SK-N-MC (cell line): ENCODE measurements at regions not wholly inside any gene's neighbourhood (a gene's known extent, or its start where the extent isn't known, plus 50 kb on each side); places are given as distances from the start of the nearest gene placed in this dataset.

Experiments used
- EZH2 ChIP-seq: fragments of 200-600 bp; sonication (generic); IDR thresholded peaks from one replicate; pipeline ENCODE4 v1.6.1; 2017; ENCODE audit warnings: antibody characterized with exemption
- POLR2AphosphoS5 ChIP-seq: IDR thresholded peaks from 2 replicates; pipeline ENCODE4 v1.6.1; 2012; ENCODE audit warnings: mild to moderate bottlenecking, low read depth, low read length, borderline replicate concordance

DNA sequence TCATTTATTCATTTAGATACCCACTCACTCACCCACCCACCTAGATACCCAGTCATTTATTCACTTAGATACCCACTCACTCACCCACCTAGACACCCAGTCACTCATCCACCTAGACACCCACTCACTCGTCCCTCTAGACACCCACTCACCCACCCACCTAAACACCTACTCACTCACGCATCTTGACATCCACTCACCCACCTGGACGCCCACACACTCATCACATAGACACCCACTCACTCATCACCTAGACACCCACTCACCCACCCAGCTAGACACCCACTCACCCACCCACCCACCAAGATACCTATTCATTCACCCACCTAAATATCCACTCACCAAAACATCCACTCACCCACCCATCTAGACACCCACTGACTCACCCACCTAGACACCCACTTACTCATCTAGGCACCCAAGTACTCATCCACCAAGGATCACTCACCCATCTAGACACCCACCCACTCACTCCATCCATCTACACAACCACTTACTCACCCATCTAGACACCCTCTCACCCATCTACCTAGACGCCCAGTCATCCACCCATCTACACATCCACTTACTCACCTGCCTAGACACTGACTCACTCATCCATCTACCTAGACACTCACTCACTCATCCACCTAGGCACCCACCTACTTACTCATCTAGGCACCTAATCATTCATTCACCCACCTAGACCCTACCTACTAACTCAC lies 723.7 kb upstream of the RAB6C start:
- no peak for TF ChIP-seq POLR2AphosphoS5
- TF ChIP-seq EZH2 = no peak
